ENCODE measurements at regions not wholly inside any gene's neighbourhood (a gene's known extent, or its start where the extent isn't known, plus 50 kb on each side); places are given as distances from the start of the nearest gene placed in this dataset.

GRCh38 chr16:85304337-85304736 lies 192.1 kb upstream of the CIBAR2 start:
- no peaks in the 10 kb centered on the region for H3K36me3 Mint-ChIP-seq (ENCODE audit: insufficient read depth)
- no peak for TF ChIP-seq CTCF (IDR thresholded peaks at IDR 0.05; ENCODE audit: unreplicated experiment)
- no peak overlapping the region for H3K4me3 Mint-ChIP-seq (ENCODE audit: low read depth)
- no peak overlapping the region for H3K27ac Mint-ChIP-seq
- DNase-seq (ENCODE audit: low spot score, unreplicated experiment), result no peak
- H3K9me3 Mint-ChIP-seq (ENCODE audit: low read depth), result no peaks in the 10 kb centered on the region
- peaks cover 32% of the 10 kb centered on the region for H3K4me1 Mint-ChIP-seq (ENCODE audit: low read depth)
- H3K27me3 Mint-ChIP-seq, result peaks cover 8% of the 10 kb centered on the region

GRCh38 chr16:85306071-85306792 lies 194.0 kb upstream of the CIBAR2 start:
- Mint-ChIP-seq H3K4me3 (ENCODE audit: low read depth) (no peak overlapping the region), H3K9me3 (ENCODE audit: low read depth) (no peaks in the 10 kb centered on the region), H3K36me3 (ENCODE audit: insufficient read depth) (no peaks in the 10 kb centered on the region), H3K4me1 (ENCODE audit: low read depth) (peaks cover 30% of the 10 kb centered on the region), H3K27ac (no peak overlapping the region), H3K27me3 (peaks cover 11% of the 10 kb centered on the region)
- DNase-seq (ENCODE audit: low spot score, unreplicated experiment), result no peak
- TF ChIP-seq CTCF (IDR thresholded peaks at IDR 0.05; ENCODE audit: unreplicated experiment), result no peak

- peak overlapping the region; percentile 57 for H3K27ac Mint-ChIP-seq
- peaks cover 23% of the 10 kb centered on the region for H3K4me1 Mint-ChIP-seq (ENCODE audit: low read depth)
- no peak for DNase-seq (ENCODE audit: low spot score, unreplicated experiment)
- no peaks in the 10 kb centered on the region for H3K9me3 Mint-ChIP-seq (ENCODE audit: low read depth)
- no peak overlapping the region for H3K4me3 Mint-ChIP-seq (ENCODE audit: low read depth)
- TF ChIP-seq CTCF (IDR thresholded peaks at IDR 0.05; ENCODE audit: unreplicated experiment), result no peak
- H3K36me3 Mint-ChIP-seq (ENCODE audit: insufficient read depth), result no peaks in the 10 kb centered on the region
- H3K27me3 Mint-ChIP-seq, result peaks cover 14% of the 10 kb centered on the region
Measured at GRCh38 chr16:85306793-85307551, 194.7 kb upstream of the CIBAR2 start.

- DNase-seq (ENCODE audit: low spot score, unreplicated experiment), result no peak
- Mint-ChIP-seq H3K27ac (peak overlapping the region; percentile 57), H3K4me3 (ENCODE audit: low read depth) (no peak overlapping the region), H3K4me1 (ENCODE audit: low read depth) (peaks cover 22% of the 10 kb centered on the region), H3K36me3 (ENCODE audit: insufficient read depth) (no peaks in the 10 kb centered on the region), H3K27me3 (peaks cover 17% of the 10 kb centered on the region), H3K9me3 (ENCODE audit: low read depth) (no peaks in the 10 kb centered on the region)
- TF ChIP-seq CTCF (IDR thresholded peaks at IDR 0.05; ENCODE audit: unreplicated experiment), result no peak
Measured at GRCh38 chr16:85307552-85308364, 195.5 kb upstream of the CIBAR2 start.
